ENCODE measurements at regions not wholly inside any gene's neighbourhood (a gene's known extent, or its start where the extent isn't known, plus 50 kb on each side); places are given as distances from the start of the nearest gene placed in this dataset.

- TF ChIP-seq CTCF (IDR thresholded peaks at IDR 0.05) (no peak), POLR2AphosphoS5 (IDR thresholded peaks at IDR 0.05) (no peak)
Observed at GRCh38 chr13:64186071-64186470, 2770.4 kb upstream of the PCDH20 start.

All from suprapubic skin (tissue), 3 donors.